ENCODE measurements at regions not wholly inside any gene's neighbourhood (a gene's known extent, or its start where the extent isn't known, plus 50 kb on each side); places are given as distances from the start of the nearest gene placed in this dataset.
"Not testable (repeated sequence)": the region's sequence is repeated elsewhere in the genome, so short reads cannot be mapped to it uniquely, and the experiment has no call there.

- H3K27me3 ChIP-seq (ENCODE audit: control insufficient read depth, insufficient read depth, low read length); FAIRE-seq; H3K4me3 ChIP-seq (ENCODE audit: low read depth, low read length); H3K36me3 ChIP-seq (ENCODE audit: control insufficient read depth, insufficient read depth, low read length); DNase-seq (ENCODE audit: low read depth): not testable (repeated sequence)
Measured at GRCh38 chr17:64800987-64801386, 118.3 kb downstream of the LRRC37A3 start.

GRCh38 chr17:64800361-64800895 is 118.8 kb downstream of the LRRC37A3 start:
- not testable (repeated sequence) for FAIRE-seq; DNase-seq (ENCODE audit: low read depth); H3K4me3 ChIP-seq (ENCODE audit: low read depth, low read length); H3K36me3 ChIP-seq (ENCODE audit: control insufficient read depth, insufficient read depth, low read length); H3K27me3 ChIP-seq (ENCODE audit: control insufficient read depth, insufficient read depth, low read length)

GRCh38 chr17:64799543-64800188 is 119.6 kb downstream of the LRRC37A3 start:
- not testable (repeated sequence) for DNase-seq (ENCODE audit: low read depth); H3K36me3 ChIP-seq (ENCODE audit: control insufficient read depth, insufficient read depth, low read length); H3K27me3 ChIP-seq (ENCODE audit: control insufficient read depth, insufficient read depth, low read length); FAIRE-seq; H3K4me3 ChIP-seq (ENCODE audit: low read depth, low read length)

- H3K4me3 ChIP-seq (ENCODE audit: low read depth, low read length); H3K27me3 ChIP-seq (ENCODE audit: control insufficient read depth, insufficient read depth, low read length); H3K36me3 ChIP-seq (ENCODE audit: control insufficient read depth, insufficient read depth, low read length); DNase-seq (ENCODE audit: low read depth); FAIRE-seq: not testable (repeated sequence)
Measured at GRCh38 chr17:64798961-64799360, 120.3 kb downstream of the LRRC37A3 start.

- not testable (repeated sequence) for DNase-seq (ENCODE audit: low read depth); H3K27me3 ChIP-seq (ENCODE audit: control insufficient read depth, insufficient read depth, low read length); FAIRE-seq; H3K4me3 ChIP-seq (ENCODE audit: low read depth, low read length); H3K36me3 ChIP-seq (ENCODE audit: control insufficient read depth, insufficient read depth, low read length)
Measured at GRCh38 chr17:64798489-64798790, 120.8 kb downstream of the LRRC37A3 start.

GRCh38 chr17:64797746-64798488 is 121.4 kb downstream of the LRRC37A3 start:
- not testable (repeated sequence) for H3K4me3 ChIP-seq (ENCODE audit: low read depth, low read length); H3K36me3 ChIP-seq (ENCODE audit: control insufficient read depth, insufficient read depth, low read length); DNase-seq (ENCODE audit: low read depth); H3K27me3 ChIP-seq (ENCODE audit: control insufficient read depth, insufficient read depth, low read length); FAIRE-seq
- peak; percentile 9 for TF ChIP-seq CTCF (IDR thresholded peaks at IDR 0.05; ENCODE audit: insufficient read depth, low read length, severe bottlenecking)

- not testable (repeated sequence) for H3K4me3 ChIP-seq (ENCODE audit: low read depth, low read length); FAIRE-seq; H3K27me3 ChIP-seq (ENCODE audit: control insufficient read depth, insufficient read depth, low read length); DNase-seq (ENCODE audit: low read depth); H3K36me3 ChIP-seq (ENCODE audit: control insufficient read depth, insufficient read depth, low read length)
Measured at GRCh38 chr17:64795342-64795741, 123.9 kb downstream of the LRRC37A3 start.

GRCh38 chr17:64794548-64795274 is 124.6 kb downstream of the LRRC37A3 start:
- not testable (repeated sequence) for H3K27me3 ChIP-seq (ENCODE audit: control insufficient read depth, insufficient read depth, low read length); H3K4me3 ChIP-seq (ENCODE audit: low read depth, low read length); FAIRE-seq; H3K36me3 ChIP-seq (ENCODE audit: control insufficient read depth, insufficient read depth, low read length)
- DNase-seq (ENCODE audit: low read depth), result peak; percentile 59

- H3K36me3 ChIP-seq (ENCODE audit: control insufficient read depth, insufficient read depth, low read length); H3K4me3 ChIP-seq (ENCODE audit: low read depth, low read length); H3K27me3 ChIP-seq (ENCODE audit: control insufficient read depth, insufficient read depth, low read length): not testable (repeated sequence)
- FAIRE-seq, result peak; percentile 47
- DNase-seq (ENCODE audit: low read depth), result peak; percentile 64
Measured at GRCh38 chr17:64794113-64794512, 125.2 kb downstream of the LRRC37A3 start.

GRCh38 chr17:64792793-64793575 is 126.3 kb downstream of the LRRC37A3 start:
- DNase-seq (ENCODE audit: low read depth), result peak; percentile 82
- peak; percentile 89 for FAIRE-seq
- H3K36me3 ChIP-seq (ENCODE audit: control insufficient read depth, insufficient read depth, low read length); H3K4me3 ChIP-seq (ENCODE audit: low read depth, low read length); H3K27me3 ChIP-seq (ENCODE audit: control insufficient read depth, insufficient read depth, low read length): not testable (repeated sequence)

- not testable (repeated sequence) for H3K27me3 ChIP-seq (ENCODE audit: control insufficient read depth, insufficient read depth, low read length); H3K36me3 ChIP-seq (ENCODE audit: control insufficient read depth, insufficient read depth, low read length); DNase-seq (ENCODE audit: low read depth); FAIRE-seq; H3K4me3 ChIP-seq (ENCODE audit: low read depth, low read length)
Measured at GRCh38 chr17:64792276-64792675, 127.0 kb downstream of the LRRC37A3 start.

GRCh38 chr17:64791691-64792090 is 127.6 kb downstream of the LRRC37A3 start:
- not testable (repeated sequence) for H3K4me3 ChIP-seq (ENCODE audit: low read depth, low read length); FAIRE-seq; DNase-seq (ENCODE audit: low read depth); H3K36me3 ChIP-seq (ENCODE audit: control insufficient read depth, insufficient read depth, low read length); H3K27me3 ChIP-seq (ENCODE audit: control insufficient read depth, insufficient read depth, low read length)

- not testable (repeated sequence) for H3K27me3 ChIP-seq (ENCODE audit: control insufficient read depth, insufficient read depth, low read length); FAIRE-seq; H3K36me3 ChIP-seq (ENCODE audit: control insufficient read depth, insufficient read depth, low read length); H3K4me3 ChIP-seq (ENCODE audit: low read depth, low read length); DNase-seq (ENCODE audit: low read depth)
Measured at GRCh38 chr17:64791226-64791625, 128.1 kb downstream of the LRRC37A3 start.
